ENCODE measurements at regions not wholly inside any gene's neighbourhood (a gene's known extent, or its start where the extent isn't known, plus 50 kb on each side); places are given as distances from the start of the nearest gene placed in this dataset.

DNA sequence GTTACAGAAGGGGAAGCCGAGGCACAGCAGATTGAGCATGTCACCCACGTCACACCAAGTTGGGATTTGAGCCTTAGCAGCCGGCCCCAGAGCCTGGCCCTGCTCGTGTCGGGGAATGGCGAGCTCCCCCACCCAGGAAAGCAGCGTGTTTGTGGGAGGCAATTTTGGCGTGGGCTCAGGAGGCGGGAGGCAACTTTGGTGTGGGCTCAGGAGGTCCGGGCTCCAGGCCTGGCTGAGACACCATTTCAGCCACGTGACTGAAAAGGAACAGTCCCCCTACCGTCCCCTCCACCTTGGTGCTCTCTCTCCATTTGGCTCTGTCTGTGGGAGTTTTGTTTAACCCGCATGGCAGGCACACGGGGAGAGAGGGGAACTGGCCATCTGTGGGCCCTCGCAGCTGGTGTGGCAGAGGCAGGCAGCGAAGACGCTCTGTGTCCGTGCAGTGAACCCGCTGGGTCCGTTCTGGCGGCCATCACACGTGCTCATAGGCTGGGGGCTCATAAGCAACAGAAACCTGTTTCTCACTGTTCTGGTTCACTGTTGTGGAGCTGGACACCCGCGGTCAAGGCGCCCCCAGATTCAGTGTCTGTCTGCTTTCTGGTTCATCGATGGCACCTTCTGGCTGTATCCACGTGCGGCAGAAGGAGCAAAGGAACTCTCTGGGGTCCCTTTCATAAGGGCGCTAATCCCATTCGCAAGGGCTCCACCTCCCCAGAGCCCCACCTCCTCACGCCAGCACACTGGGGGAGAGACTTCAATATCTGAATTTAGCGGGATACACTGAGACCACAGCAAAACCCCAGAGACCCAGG is 110.2 kb downstream of the CRYAA start:
- Histone ChIP-seq H3K23ac (ENCODE audit: insufficient read length) (no peak overlapping the region), H2AFZ (ENCODE audit: low read length) (no peak overlapping the region; the same call in 1 of the 2 replicates), H3K4me3 (ENCODE audit: extremely low read depth in 1 of 4, insufficient read depth in 2 of 4, low read depth in 3 of 4, low read length in 4 of 4) (no peak overlapping the region), H3K79me1 (ENCODE audit: low read depth, low read length) (no peaks in the 10 kb centered on the region), H2BK12ac (ENCODE audit: low read depth, low read length) (peak overlapping the region; percentile 43; the same call in 1 of the 2 replicates), H3K14ac (ENCODE audit: insufficient read length) (no peak overlapping the region), H3K4me1 (replicated peaks in 1 of 4; ENCODE audit: control insufficient read depth in 3 of 4, insufficient read depth in 4 of 4, low read length in 3 of 4) (peaks cover 0 to 26% (median 13%) of the 10 kb centered on the region in 4 experiments; a peak in 6 of 7 replicates), H3K4ac (replicated peaks; ENCODE audit: insufficient read length, low read depth, low read length) (peak overlapping the region; percentile 38), H4K20me1 (replicated peaks in 1 of 2; ENCODE audit: control insufficient read depth in 1 of 2, insufficient read depth in 2 of 2, low read length in 2 of 2) (no peaks in the 10 kb centered on the region), H3K23me2 (ENCODE audit: low read depth, low read length) (peaks cover 5% of the 10 kb centered on the region; the same call in 1 of the 2 replicates), H2AK5ac (ENCODE audit: low read depth, low read length) (peak overlapping the region; percentile 86; the same call in 1 of the 2 replicates), H3K9me3 (ENCODE audit: insufficient read depth in 2 of 2, low read depth in 1 of 2, low read length in 1 of 2) (no peaks in the 10 kb centered on the region), H4K8ac (ENCODE audit: extremely low read depth, insufficient read depth, low read length) (peak overlapping the region; percentile 62; the same call in 1 of the 2 replicates), H4K91ac (replicated peaks; ENCODE audit: insufficient read length, low read length) (peak overlapping the region; percentile 85), H3K27ac (ENCODE audit: low read depth, low read length) (no peak overlapping the region), H2BK5ac (ENCODE audit: low read depth, low read length) (no peak overlapping the region), H3K9ac (replicated peaks in 1 of 4; ENCODE audit: extremely low read depth in 1 of 4, low read depth in 3 of 4, low read length in 3 of 4) (no peak overlapping the region; a peak in 1 of 7 replicates), H3K18ac (ENCODE audit: extremely low read depth, low read length) (peak overlapping the region; percentile 32; the same call in 1 of the 2 replicates), H3K4me2 (ENCODE audit: insufficient read depth in 1 of 2, low read depth in 2 of 2, low read length in 2 of 2) (no peak overlapping the region; a peak in 1 of 4 replicates), H3K56ac (replicated peaks; ENCODE audit: insufficient read length, low read depth, low read length) (no peak overlapping the region), H3K27me3 (replicated peaks in 1 of 4; ENCODE audit: control insufficient read depth in 3 of 4, extremely low read depth in 1 of 4, insufficient read depth in 3 of 4, low read length in 3 of 4) (no peaks in the 10 kb centered on the region; a peak in 1 of 7 replicates), H3K36me3 (ENCODE audit: control insufficient read depth in 2 of 4, insufficient read depth in 4 of 4, low read length in 3 of 4) (no peaks in the 10 kb centered on the region), H2BK120ac (replicated peaks; ENCODE audit: low read depth, low read length) (no peak overlapping the region), H3K79me2 (ENCODE audit: control insufficient read depth in 1 of 2, insufficient read depth in 2 of 2, low read length in 2 of 2) (no peaks in the 10 kb centered on the region), H4K5ac (ENCODE audit: insufficient read length, low read depth, low read length) (no peak overlapping the region), H2BK15ac (ENCODE audit: low read length) (peak overlapping the region; percentile 66; the same call in 1 of the 2 replicates), H2BK20ac (ENCODE audit: low read length) (no peak overlapping the region)
- CTCF ChIA-PET (ENCODE audit: partially characterized antibody): interaction anchor here (0.6 to 1.5 kb wide), 3 partner anchors 9 to 87 kb away, joined by 3 to 4 read pairs (median 3); no protein-coding TSS in a partner anchor
- WGBS, 2 experiments (ENCODE audit: extremely low coverage in 1 of 2, insufficient coverage in 1 of 2, insufficient read length in 1 of 2, insufficient replicate concordance in 2 of 2, low coverage in 1 of 2, low lambda C conversion rate in 2 of 2, missing lambda C conversion rate in 1 of 2): 81% methylated on average over 29 of the region's 32 CpGs; no CpG with 5 or more reads in 1 of the 2 experiments
- no peak for FAIRE-seq
- TF ChIP-seq, protein P1, sequence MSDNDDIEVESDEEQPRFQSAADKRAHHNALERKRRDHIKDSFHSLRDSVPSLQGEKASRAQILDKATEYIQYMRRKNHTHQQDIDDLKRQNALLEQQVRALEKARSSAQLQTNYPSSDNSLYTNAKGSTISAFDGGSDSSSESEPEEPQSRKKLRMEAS (IDR thresholded peaks at IDR 0.05): 0 out of 2 replicates have a peak, but pooled peaks have one; percentile 10
- TF ChIP-seq ZNF274 (IDR thresholded peaks at IDR 0.05; ENCODE audit: borderline replicate concordance, extremely low read depth, low read length) (no peak), SIN3A (conservative IDR thresholded peaks at IDR 0.05 in 1 of 2, IDR thresholded peaks at IDR 0.05 in 1 of 2; ENCODE audit: low read depth in 1 of 2, low read length in 2 of 2) (no peak), SP2 (IDR thresholded peaks at IDR 0.05; ENCODE audit: low read length) (no peak)
- TF ChIP-seq, protein P2, sequence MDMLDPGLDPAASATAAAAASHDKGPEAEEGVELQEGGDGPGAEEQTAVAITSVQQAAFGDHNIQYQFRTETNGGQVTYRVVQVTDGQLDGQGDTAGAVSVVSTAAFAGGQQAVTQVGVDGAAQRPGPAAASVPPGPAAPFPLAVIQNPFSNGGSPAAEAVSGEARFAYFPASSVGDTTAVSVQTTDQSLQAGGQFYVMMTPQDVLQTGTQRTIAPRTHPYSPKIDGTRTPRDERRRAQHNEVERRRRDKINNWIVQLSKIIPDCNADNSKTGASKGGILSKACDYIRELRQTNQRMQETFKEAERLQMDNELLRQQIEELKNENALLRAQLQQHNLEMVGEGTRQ (IDR thresholded peaks at IDR 0.05; ENCODE audit: low read length): no peak
- POLR2A ChIA-PET (ENCODE audit: partially characterized antibody): interaction anchor here (1.7 kb wide), 1 partner anchor 8 kb away, joined by 5 read pairs; no protein-coding TSS in a partner anchor
- DNase-seq (ENCODE audit: low read depth in 1 of 2, low spot score in 2 of 2): no peak

Data from H1 (cell line).